Adrenal gland (tissue), 5 donors: ENCODE measurements at regions not wholly inside any gene's neighbourhood (a gene's known extent, or its start where the extent isn't known, plus 50 kb on each side); places are given as distances from the start of the nearest gene placed in this dataset.

Experiments
- CTCF ChIP-seq, 6 experiments: fragments of 450-650 bp in 4 of 6; fragments of 200-600 bp in 2 of 6; sonication (generic) in 1 of 6; IDR thresholded peaks; 1 replicate in 5 of 6; 2 replicates in 1 of 6; pipeline versions ENCODE4 v1.5.1 to v1.8.0; 2016 to 2021; ENCODE audit warnings: antibody characterized with exemption in 6 of 6, mild to moderate bottlenecking in 2 of 6, moderate library complexity in 1 of 6
- POLR2A ChIP-seq, 2 donors: fragments of 450-650 bp; IDR thresholded peaks; one replicate each; pipeline ENCODE4 v1.6.1; 2017; ENCODE audit warnings: antibody characterized with exemption in 2 of 2, mild to moderate bottlenecking in 2 of 2, moderate library complexity in 1 of 2
- donor health status: DM: no; HTN: no; CAD: no.

GRCh38 chr6:44615621-44616020, 228.1 kb downstream of the CDC5L start:
- TF ChIP-seq CTCF (IDR thresholded peaks at IDR 0.05) (no peak), POLR2A (IDR thresholded peaks at IDR 0.05) (no peak)
